ENCODE measurements at regions not wholly inside any gene's neighbourhood (a gene's known extent, or its start where the extent isn't known, plus 50 kb on each side); places are given as distances from the start of the nearest gene placed in this dataset.
A peak's percentile ranks its signal among the peaks of the same experiment; 100 is the strongest.
"Not testable (repeated sequence)": the region's sequence is repeated elsewhere in the genome, so short reads cannot be mapped to it uniquely, and the experiment has no call there.

DNA sequence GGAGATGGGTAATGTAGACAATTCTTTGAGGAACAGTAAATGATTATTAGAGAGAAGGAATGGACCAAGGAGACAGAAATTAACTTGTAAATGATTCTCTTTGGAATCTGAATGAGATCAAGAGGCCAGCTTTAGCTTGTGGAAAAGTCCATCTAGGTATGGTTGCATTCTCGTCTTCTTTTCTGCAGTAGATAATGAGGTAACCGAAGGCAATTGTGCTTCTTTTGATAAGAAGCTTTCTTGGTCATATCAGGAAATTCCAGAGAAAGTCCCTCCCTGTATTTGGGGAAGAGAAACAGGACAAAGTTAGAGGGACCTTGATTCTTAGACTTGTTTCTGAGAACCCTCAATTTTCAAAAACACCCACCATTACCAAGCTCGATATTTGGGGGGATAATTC, 109.1 kb upstream of the PRSS16 start:
- DNase-seq: no peak

GRCh38 chr6:27138837-27139755, 108.4 kb upstream of the PRSS16 start:
- peak; percentile 78 to 88 (median 86) for DNase-seq

GRCh38 chr6:27139756-27140579, 107.5 kb upstream of the PRSS16 start:
- DNase-seq: peak; percentile 21 to 38 (median 26)

- DNase-seq: no peak
Measured at GRCh38 chr6:27140999-27141528, 106.4 kb upstream of the PRSS16 start.

DNA sequence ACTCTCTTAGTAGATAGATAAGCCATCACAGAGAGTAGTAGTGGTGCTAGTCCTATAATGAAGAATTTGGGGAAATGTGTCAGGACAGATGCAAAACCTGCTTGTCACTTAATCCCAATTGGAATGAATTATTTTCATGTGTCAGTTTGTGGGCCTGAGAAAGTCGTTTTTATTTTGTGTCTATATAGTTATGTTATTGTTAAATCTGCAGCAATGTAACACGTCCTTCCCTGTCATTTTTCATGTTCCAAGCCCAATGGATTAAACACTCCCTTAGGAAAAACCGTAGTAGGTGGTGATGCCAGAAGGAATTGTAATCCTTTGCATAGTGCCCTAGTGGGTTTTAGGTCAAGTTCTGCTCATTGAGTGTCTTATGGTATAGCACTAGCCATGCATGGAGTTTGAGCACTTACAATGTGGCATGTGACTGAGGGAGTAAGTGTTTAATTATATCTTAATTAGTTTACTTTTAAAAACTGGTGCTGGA, 105.9 kb upstream of the PRSS16 start:
- DNase-seq: no peak

- not testable (repeated sequence) for DNase-seq
Measured at GRCh38 chr6:27143020-27143388, 104.5 kb upstream of the PRSS16 start.

DNA sequence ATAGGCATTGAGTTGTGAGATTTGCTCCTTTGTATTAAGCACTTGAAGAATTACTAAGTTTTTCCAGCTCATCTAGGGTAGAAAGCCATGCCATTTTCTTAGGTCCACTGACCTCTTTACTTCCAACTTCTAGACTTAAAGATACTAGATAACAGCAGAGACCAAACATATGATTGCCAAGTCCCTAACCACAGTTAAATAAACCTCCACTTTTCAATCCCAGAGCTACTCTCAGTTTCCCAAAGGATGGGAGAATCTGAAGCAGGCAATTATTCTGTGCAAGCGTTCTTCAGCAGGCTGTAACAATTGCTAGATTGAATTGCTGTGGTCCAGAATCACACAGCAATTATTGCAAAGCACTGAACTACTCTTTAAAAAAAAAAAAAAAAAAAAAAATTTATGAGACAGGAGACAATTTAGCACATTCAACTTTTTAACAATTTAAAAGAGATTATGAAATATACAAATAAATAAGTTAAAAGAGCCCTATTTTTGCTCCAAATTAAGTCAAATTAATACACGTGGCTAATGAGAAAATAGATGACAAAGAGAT, 104.0 kb upstream of the PRSS16 start:
- DNase-seq: no peak

DNA sequence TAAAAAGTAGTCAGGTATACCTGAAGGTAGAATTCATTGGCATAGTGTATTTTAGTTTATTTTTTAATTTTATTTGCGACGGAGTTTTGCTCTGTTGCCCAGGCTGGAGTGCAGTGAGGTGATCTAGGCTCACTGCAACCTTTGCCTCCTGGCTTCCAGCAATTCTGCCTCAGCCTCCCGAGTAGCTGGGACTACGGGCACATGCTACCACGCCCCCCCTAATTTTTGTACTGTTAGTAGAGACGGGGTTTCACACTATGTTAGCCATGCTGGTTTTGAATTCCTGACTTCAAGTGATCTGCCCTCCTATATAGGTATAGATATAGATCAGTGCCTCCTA, 102.8 kb upstream of the PRSS16 start:
- no peak for DNase-seq

DNA sequence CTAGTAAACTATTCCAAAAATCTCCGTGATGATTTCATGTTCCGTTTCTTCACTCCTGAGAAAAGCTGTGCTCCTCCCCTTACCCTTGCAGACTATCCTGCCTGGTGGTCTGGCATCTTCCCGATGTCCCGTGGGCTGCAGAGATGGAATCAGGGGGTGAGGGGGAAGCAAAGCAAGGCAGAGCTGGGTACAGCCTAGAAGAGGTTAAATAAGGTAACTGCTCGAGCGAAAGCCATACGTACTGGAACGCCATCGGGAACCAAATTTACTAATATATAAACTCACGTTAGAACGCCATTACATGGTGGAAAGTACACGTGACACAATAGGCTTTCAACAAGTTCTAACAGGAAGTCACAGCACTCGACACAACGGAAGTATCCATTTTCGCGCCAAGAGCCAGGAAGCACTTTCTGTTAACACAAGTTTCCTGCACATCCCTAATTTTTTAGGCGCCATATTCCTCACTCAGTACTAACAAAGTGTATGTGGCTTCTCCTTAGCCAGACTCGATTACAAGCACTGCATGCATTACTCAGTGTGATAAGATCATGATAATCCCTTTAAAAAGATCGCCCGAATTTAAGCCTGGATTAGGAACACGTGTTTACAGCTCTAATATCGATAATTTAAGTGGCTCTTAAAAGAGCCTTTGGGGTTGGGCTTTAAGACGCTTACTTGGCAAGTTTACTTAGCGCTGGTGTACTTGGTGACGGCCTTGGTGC, 101.6 kb upstream of the PRSS16 start:
- peak; percentile 80 to 92 (median 90) for DNase-seq

- DNase-seq: peak in 1 of 4 experiments; percentile 5
Measured at GRCh38 chr6:27146456-27146705, 101.1 kb upstream of the PRSS16 start.

- peak; percentile 90 to 99 (median 95) for DNase-seq
Measured at GRCh38 chr6:27146706-27147505, 100.6 kb upstream of the PRSS16 start.

- DNase-seq: no peak
Measured at GRCh38 chr6:27148404-27148795, 99.1 kb upstream of the PRSS16 start.

DNA sequence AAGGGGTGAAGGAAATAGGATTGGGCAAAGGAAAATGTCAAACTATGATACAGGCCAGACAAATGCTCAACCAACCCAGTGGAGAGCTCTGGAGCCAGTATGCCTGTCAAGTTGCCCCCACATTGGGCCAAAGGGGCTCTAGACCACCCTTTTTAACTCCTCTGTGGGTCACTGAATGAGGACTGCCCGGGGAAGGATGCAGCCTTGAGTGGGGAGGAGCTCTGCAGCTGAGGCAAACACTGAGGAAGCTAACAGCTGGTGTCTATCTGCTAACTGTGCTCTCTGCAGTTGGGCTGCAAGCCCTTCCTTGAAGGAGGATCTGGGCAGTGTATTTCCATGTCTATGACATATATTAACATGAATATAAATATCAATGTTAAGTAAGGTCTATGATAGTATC, 98.4 kb upstream of the PRSS16 start:
- DNase-seq: no peak

GRCh38 chr6:27154696-27155095, 92.8 kb upstream of the PRSS16 start:
- DNase-seq: no peak

GRCh38 chr6:27156874-27157458, 90.5 kb upstream of the PRSS16 start:
- DNase-seq: peak in 1 of 4 experiments; percentile 18

DNA sequence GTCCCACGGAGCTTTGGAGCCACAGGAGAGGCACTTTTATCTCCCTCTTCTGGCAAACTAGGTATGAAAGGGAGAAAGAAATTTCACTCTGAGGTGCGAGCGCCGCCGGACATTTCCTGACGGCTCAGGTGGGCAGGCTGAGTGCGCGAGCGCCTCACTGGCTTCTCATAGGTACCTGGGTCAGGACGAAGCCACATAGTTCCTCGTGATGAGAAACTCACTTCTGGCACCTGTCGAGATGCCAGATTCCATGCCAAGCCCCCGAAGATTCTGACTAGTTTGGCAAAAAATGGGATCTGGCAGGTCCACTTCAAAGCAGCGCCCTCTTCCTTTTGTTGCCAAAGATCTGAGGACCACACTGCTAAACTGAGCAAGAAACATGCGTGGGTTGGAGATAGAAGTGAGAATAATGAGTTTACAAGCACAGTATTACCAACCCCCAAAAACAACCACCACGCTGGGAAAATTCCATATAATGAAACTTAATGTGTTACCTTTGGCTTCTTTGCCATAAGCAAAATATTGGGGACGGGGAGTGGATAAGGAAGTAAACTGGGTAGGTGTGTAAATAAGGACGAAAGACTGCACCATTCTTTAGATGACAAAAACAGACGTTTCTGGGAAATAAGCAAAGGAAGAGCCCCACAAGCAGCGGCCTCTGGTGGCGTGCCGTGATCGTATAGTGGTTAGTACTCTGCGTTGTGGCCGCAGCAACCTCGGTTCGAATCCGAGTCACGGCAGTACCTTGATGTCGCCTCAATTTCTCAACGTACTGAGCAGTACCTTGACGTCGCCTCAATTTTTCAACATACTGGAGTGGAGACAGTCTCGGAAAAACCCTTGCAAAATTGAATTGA, 89.8 kb upstream of the PRSS16 start:
- peak; percentile 73 to 85 (median 80) for DNase-seq

GRCh38 chr6:27158316-27158643, 89.2 kb upstream of the PRSS16 start:
- DNase-seq: no peak

DNA sequence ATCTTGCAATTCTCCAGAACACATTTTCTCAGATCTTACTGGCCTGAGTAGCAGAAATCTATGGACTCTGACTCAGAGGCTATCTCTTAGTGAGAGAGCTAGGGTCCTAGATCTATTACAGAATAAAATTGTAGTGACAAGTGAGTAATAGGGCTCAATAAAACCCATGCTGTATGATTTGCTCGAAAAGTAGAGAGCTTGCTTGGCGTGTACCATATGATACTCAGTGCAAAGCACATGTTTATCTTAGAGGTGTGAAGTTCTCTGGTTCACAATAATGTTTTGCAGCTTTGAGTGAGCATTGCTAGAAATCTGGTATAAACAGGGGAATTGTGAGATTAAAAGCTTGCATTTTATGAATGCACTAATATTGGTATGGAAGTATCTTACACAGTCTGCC, 87.8 kb upstream of the PRSS16 start:
- DNase-seq: no peak

GRCh38 chr6:27161115-27161514, 86.4 kb upstream of the PRSS16 start:
- no peak for DNase-seq

DNA sequence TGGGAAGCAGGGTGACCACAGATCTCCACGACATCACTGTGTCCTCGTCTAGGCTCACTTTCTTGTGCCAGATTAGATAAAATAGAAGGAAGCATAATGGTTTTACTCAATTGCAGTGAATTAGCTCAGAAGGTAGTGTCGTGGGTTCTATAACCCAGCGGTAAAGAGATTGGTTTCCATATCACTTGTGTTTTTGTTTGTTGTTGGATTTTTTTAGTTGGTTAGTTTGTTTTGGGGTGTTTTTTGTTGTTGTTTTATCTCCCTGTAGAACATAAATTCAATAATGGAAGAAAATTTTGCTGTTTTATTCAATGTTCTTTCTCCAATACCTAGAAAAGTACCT, 85.9 kb upstream of the PRSS16 start:
- DNase-seq: no peak

All from suppressor macrophage (primary cell).